ENCODE measurements at regions not wholly inside any gene's neighbourhood (a gene's known extent, or its start where the extent isn't known, plus 50 kb on each side); places are given as distances from the start of the nearest gene placed in this dataset.
"Not testable (repeated sequence)": the region's sequence is repeated elsewhere in the genome, so short reads cannot be mapped to it uniquely, and the experiment has no call there.

DNA sequence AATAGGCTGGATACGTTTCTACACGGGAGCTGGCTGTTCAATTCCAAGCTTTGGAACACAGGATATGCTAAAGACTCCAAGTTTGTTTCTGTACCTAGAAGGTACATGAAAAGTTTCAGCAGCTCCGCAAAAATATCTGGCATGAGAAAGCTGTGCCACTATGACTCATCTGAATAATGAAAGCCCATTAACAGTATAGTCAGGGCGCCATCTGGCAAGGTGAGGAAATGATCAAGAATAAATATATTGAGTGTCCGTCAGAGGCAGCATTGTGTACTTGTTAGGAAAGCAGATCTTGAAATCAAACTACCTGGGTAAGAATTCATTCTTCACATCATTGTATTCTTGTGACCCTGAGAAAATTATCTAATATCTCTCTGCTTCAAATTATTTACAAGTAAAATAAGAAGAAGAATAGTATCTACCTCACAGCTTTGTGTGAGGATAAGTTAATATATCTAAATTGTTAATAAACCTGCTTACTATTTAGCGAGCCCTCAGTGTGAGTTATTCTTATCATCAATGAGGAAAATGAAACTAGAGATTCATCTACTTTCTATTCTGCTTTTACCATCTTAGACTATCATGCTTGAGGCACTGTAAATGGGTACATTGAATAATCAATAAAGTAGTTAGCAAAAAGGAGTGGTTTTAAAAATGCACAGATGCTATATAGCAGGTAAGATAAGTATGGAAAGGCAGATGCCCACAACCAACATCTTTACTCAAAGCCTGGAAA lies 53.5 kb downstream of the FSCB start:
- 71% methylated on average over 3 of the region's 6 CpGs for WGBS (ENCODE audit: insufficient coverage)
- Histone ChIP-seq H3K4me3 (ENCODE audit: low read length) (no peak overlapping the region), H3K9me3 (replicated peaks; ENCODE audit: control insufficient read depth, low read depth, low read length) (peaks cover 6% of the 10 kb centered on the region), H3K4me1 (ENCODE audit: control insufficient read depth, insufficient read depth, low read length) (no peaks in the 10 kb centered on the region), H3K27me3 (ENCODE audit: control insufficient read depth, insufficient read depth, low read length) (no peaks in the 10 kb centered on the region), H3K36me3 (ENCODE audit: control insufficient read depth, insufficient read depth, low read length) (no peaks in the 10 kb centered on the region), H3K27ac (ENCODE audit: low read length) (no peak overlapping the region)
- DNase-seq = no peak

- not testable (repeated sequence) for H3K9me3 ChIP-seq (replicated peaks; ENCODE audit: control insufficient read depth, low read depth, low read length); H3K27me3 ChIP-seq (ENCODE audit: control insufficient read depth, insufficient read depth, low read length); H3K36me3 ChIP-seq (ENCODE audit: control insufficient read depth, insufficient read depth, low read length); H3K27ac ChIP-seq (ENCODE audit: low read length); H3K4me3 ChIP-seq (ENCODE audit: low read length); DNase-seq; H3K4me1 ChIP-seq (ENCODE audit: control insufficient read depth, insufficient read depth, low read length)
- no CpG with 5 or more reads among the region's 3 CpGs for WGBS (ENCODE audit: insufficient coverage)
These were observed 56.9 kb downstream of the FSCB start for GRCh38 chr14:44450232-44450631.

DNA sequence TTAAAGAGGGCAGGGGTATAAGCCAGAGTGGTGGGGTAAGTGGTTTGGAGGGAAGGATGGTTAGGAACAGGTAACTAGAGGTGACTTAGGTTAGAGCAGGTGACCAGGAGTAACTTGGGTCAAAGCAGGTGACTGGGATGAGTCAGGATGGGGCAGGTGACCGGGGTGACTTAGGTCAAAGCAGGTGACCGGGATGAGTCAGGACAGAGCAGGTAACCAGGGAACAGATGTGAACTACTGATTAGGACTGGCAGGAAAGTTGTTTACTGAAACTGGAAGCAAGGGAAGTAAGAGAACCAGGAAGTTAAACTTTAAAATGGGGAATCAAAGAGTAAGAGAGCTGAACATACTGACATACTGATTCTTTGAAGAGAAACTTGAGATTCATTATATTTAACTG lies 57.4 kb downstream of the FSCB start:
- Histone ChIP-seq H3K27ac (ENCODE audit: low read length) (no peak overlapping the region), H3K9me3 (replicated peaks; ENCODE audit: control insufficient read depth, low read depth, low read length) (no peaks in the 10 kb centered on the region), H3K4me3 (ENCODE audit: low read length) (no peak overlapping the region), H3K36me3 (ENCODE audit: control insufficient read depth, insufficient read depth, low read length) (no peaks in the 10 kb centered on the region), H3K27me3 (ENCODE audit: control insufficient read depth, insufficient read depth, low read length) (no peaks in the 10 kb centered on the region), H3K4me1 (ENCODE audit: control insufficient read depth, insufficient read depth, low read length) (no peaks in the 10 kb centered on the region)
- WGBS (ENCODE audit: insufficient coverage) = 93% methylated on average over 2 of the region's 2 CpGs
- DNase-seq = no peak

- no CpG with 5 or more reads among the region's 5 CpGs for WGBS (ENCODE audit: insufficient coverage)
- H3K27ac ChIP-seq (ENCODE audit: low read length) = no peak overlapping the region
These were observed 58.1 kb downstream of the FSCB start for GRCh38 chr14:44448951-44449358.

GRCh38 chr14:44446965-44447364 lies 60.1 kb downstream of the FSCB start:
- H3K27me3 ChIP-seq (ENCODE audit: control insufficient read depth, insufficient read depth, low read length) = no peaks in the 10 kb centered on the region
- H3K4me3 ChIP-seq (ENCODE audit: low read length) = no peak overlapping the region
- no peaks in the 10 kb centered on the region for H3K36me3 ChIP-seq (ENCODE audit: control insufficient read depth, insufficient read depth, low read length)
- no peaks in the 10 kb centered on the region for H3K9me3 ChIP-seq (replicated peaks; ENCODE audit: control insufficient read depth, low read depth, low read length)
- H3K27ac ChIP-seq (ENCODE audit: low read length) = no peak overlapping the region
- H3K4me1 ChIP-seq (ENCODE audit: control insufficient read depth, insufficient read depth, low read length) = no peaks in the 10 kb centered on the region
- DNase-seq = no peak
- 33% methylated on average over 1 of the region's 2 CpGs for WGBS (ENCODE audit: insufficient coverage)

More at GRCh38 chr14:44448951-44449358, 58.1 kb downstream of the FSCB start:
- DNase-seq = no peak
- Histone ChIP-seq H3K36me3 (ENCODE audit: control insufficient read depth, insufficient read depth, low read length) (no peaks in the 10 kb centered on the region), H3K4me1 (ENCODE audit: control insufficient read depth, insufficient read depth, low read length) (no peaks in the 10 kb centered on the region), H3K9me3 (replicated peaks; ENCODE audit: control insufficient read depth, low read depth, low read length) (no peaks in the 10 kb centered on the region), H3K27me3 (ENCODE audit: control insufficient read depth, insufficient read depth, low read length) (no peaks in the 10 kb centered on the region), H3K4me3 (ENCODE audit: low read length) (no peak overlapping the region)

DNA sequence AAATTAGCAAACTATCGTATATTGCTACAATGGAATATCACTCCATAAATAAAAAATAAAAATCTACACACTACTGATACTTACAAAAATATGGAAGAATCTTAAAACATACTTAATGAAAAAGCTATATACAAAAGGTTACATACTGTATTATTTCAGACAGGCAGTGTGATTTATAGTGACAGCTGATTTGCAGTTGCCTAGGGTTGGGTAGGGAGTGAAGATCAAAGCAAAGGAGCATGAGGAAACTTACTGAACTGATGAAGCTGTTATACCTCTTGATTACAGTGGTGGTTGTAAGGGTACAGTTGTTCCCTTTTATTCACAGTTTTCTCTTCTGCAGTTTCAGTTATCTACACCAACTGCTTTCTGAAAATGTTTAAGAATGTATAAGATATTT lies 62.6 kb downstream of the FSCB start:
- Histone ChIP-seq H3K27ac (ENCODE audit: low read length) (no peak overlapping the region), H3K4me1 (ENCODE audit: control insufficient read depth, insufficient read depth, low read length) (no peaks in the 10 kb centered on the region), H3K4me3 (ENCODE audit: low read length) (no peak overlapping the region), H3K36me3 (ENCODE audit: control insufficient read depth, insufficient read depth, low read length) (no peaks in the 10 kb centered on the region), H3K9me3 (replicated peaks; ENCODE audit: control insufficient read depth, low read depth, low read length) (peaks cover 2% of the 10 kb centered on the region), H3K27me3 (ENCODE audit: control insufficient read depth, insufficient read depth, low read length) (no peaks in the 10 kb centered on the region)
- DNase-seq = no peak
- no CpG with 5 or more reads among the region's 1 CpG for WGBS (ENCODE audit: insufficient coverage)

- no peaks in the 10 kb centered on the region for H3K36me3 ChIP-seq (ENCODE audit: control insufficient read depth, insufficient read depth, low read length)
- H3K27me3 ChIP-seq (ENCODE audit: control insufficient read depth, insufficient read depth, low read length) = no peaks in the 10 kb centered on the region
- H3K27ac ChIP-seq (ENCODE audit: low read length) = no peak overlapping the region
- peaks cover 2% of the 10 kb centered on the region for H3K9me3 ChIP-seq (replicated peaks; ENCODE audit: control insufficient read depth, low read depth, low read length)
- no peak overlapping the region for H3K4me3 ChIP-seq (ENCODE audit: low read length)
- H3K4me1 ChIP-seq (ENCODE audit: control insufficient read depth, insufficient read depth, low read length) = no peaks in the 10 kb centered on the region
- DNase-seq = no peak
These were observed 68.1 kb downstream of the FSCB start for GRCh38 chr14:44438936-44439335.

DNA sequence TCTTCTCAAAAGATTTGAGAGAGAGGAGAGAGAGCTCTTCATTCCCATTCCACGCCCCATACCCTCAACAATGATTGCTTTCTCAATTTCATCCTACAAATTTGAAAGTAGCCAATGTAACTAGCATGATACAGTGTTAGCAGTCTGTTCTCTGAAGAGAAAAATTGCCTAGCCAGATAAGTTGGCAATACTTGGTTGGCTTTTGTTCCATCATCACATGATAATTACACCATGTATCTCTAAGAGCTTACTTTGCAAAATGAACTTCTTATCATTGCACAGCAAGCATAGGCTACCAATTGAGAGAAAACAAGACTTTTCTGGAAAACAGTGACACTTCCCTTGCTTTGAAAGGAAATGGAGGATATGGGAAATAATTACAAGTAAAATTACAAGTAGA lies 68.9 kb downstream of the FSCB start:
- Histone ChIP-seq H3K36me3 (ENCODE audit: control insufficient read depth, insufficient read depth, low read length) (no peaks in the 10 kb centered on the region), H3K4me1 (ENCODE audit: control insufficient read depth, insufficient read depth, low read length) (no peaks in the 10 kb centered on the region), H3K4me3 (ENCODE audit: low read length) (no peak overlapping the region), H3K27me3 (ENCODE audit: control insufficient read depth, insufficient read depth, low read length) (no peaks in the 10 kb centered on the region), H3K9me3 (replicated peaks; ENCODE audit: control insufficient read depth, low read depth, low read length) (peaks cover 2% of the 10 kb centered on the region), H3K27ac (ENCODE audit: low read length) (no peak overlapping the region)
- WGBS (ENCODE audit: insufficient coverage) = no CpG with 5 or more reads among the region's 1 CpG
- DNase-seq = no peak

DNA sequence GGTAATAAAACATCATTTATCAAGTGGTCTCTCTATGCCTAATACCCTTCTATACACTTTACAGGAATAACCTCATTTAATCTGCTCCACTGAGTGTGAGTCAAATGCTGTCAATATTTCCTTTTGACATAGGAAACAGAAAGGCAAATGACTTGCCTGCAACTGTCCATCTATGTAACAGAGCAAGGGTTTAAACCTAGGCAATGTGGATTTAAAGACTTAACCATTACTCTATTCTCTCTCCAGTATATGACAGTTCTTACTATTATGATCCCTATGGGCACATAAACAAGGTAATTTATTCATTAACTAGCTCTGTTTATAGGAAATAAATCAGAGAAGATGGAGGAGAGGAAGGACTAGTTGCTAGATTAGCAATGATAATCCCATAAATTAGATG lies 70.6 kb downstream of the FSCB start:
- no peak for DNase-seq
- Histone ChIP-seq H3K27me3 (ENCODE audit: control insufficient read depth, insufficient read depth, low read length) (no peaks in the 10 kb centered on the region), H3K4me1 (ENCODE audit: control insufficient read depth, insufficient read depth, low read length) (no peaks in the 10 kb centered on the region), H3K9me3 (replicated peaks; ENCODE audit: control insufficient read depth, low read depth, low read length) (peaks cover 2% of the 10 kb centered on the region), H3K36me3 (ENCODE audit: control insufficient read depth, insufficient read depth, low read length) (no peaks in the 10 kb centered on the region), H3K27ac (ENCODE audit: low read length) (no peak overlapping the region), H3K4me3 (ENCODE audit: low read length) (no peak overlapping the region)

DNA sequence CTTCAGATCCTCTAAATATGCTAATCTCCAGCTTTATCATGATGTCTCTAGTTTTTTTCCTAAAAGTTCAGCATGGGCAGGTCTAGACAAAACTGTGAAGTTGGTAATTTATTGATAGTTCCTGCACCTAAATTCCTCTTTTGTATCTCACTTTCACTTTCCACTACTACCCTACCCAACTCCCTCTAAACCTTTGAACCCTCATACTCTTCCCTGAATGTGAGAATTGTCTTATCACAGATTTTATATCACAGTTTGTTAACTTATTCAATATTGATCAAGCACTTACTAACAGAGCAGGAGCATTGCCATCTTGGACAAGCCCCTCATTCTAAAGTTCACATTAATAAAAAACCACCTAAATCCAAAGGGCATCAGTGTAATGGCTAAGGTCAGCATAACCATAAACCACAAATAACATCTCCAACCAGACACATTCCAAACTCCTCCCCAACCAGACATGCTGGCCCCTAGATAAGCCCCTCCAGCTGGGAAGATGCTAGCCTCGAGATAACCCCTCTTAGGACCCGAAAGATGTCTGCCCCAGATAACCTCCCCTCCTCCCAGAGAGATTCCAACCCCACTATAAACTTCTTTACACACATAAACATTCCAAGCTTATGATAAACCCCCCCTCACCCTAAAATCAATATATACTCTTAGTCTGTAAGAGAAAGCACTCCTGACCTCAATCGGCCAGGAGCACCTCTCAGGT lies 78.7 kb downstream of the FSCB start:
- Histone ChIP-seq H3K4me3 (ENCODE audit: low read length) (no peak overlapping the region), H3K27me3 (ENCODE audit: control insufficient read depth, insufficient read depth, low read length) (no peaks in the 10 kb centered on the region), H3K9me3 (replicated peaks; ENCODE audit: control insufficient read depth, low read depth, low read length) (no peaks in the 10 kb centered on the region), H3K27ac (ENCODE audit: low read length) (no peak overlapping the region), H3K36me3 (ENCODE audit: control insufficient read depth, insufficient read depth, low read length) (no peaks in the 10 kb centered on the region), H3K4me1 (ENCODE audit: control insufficient read depth, insufficient read depth, low read length) (no peaks in the 10 kb centered on the region)
- 55% methylated on average over 2 of the region's 3 CpGs for WGBS (ENCODE audit: insufficient coverage)
- DNase-seq = no peak
